Neural progenitor cell (in vitro differentiated cells): ENCODE measurements at regions not wholly inside any gene's neighbourhood (a gene's known extent, or its start where the extent isn't known, plus 50 kb on each side); places are given as distances from the start of the nearest gene placed in this dataset.

Source experiments
- DNase-seq: peaks from one replicate; pipeline ENCODE4 v3.0.0-alpha.2; 2016; ENCODE audit warnings: low spot score
- H2AFZ ChIP-seq: fragments of 200-600 bp; sonication (generic); replicated peaks from 2 replicates; pipeline ENCODE4 v1.6.1; 2016; ENCODE audit warnings: antibody characterized with exemption
- H3F3A ChIP-seq: fragments of 200-600 bp; sonication (generic); 2 replicates; pipeline ENCODE4 v1.6.1; 2016; ENCODE audit warnings: antibody characterized with exemption, low read depth
- H3K27ac ChIP-seq: fragments of 200-600 bp; sonication (generic); 2 replicates; pipeline ENCODE4 v1.5.1; 2016; ENCODE audit warnings: mild to moderate bottlenecking
- H3K27me3 ChIP-seq: fragments of 200-600 bp; sonication (generic); 2 replicates; pipeline ENCODE4 v1.6.1; 2016; ENCODE audit warnings: mild to moderate bottlenecking, moderate library complexity
- H3K36me3 ChIP-seq: fragments of 200-600 bp; sonication (generic); 2 replicates; pipeline ENCODE4 v1.5.1; 2016
- H3K4me1 ChIP-seq: fragments of 200-600 bp; sonication (generic); 2 replicates; pipeline ENCODE4 v1.6.1; 2016; ENCODE audit warnings: mixed run types
- H3K4me2 ChIP-seq: fragments of 200-600 bp; sonication (generic); 2 replicates; pipeline ENCODE4 v1.6.1; 2016
- H3K4me3 ChIP-seq: fragments of 200-600 bp; sonication (generic); 2 replicates; pipeline ENCODE4 v1.5.1; 2016
- H3K79me2 ChIP-seq: fragments of 200-600 bp; sonication (generic); 2 replicates; pipeline ENCODE4 v1.6.1; 2016; ENCODE audit warnings: low read depth
- H3K9ac ChIP-seq: fragments of 200-600 bp; sonication (generic); 2 replicates; pipeline ENCODE4 v1.6.1; 2016
- H3K9me3 ChIP-seq: fragments of 200-600 bp; sonication (generic); 2 replicates; pipeline ENCODE4 v1.5.1; 2016; ENCODE audit warnings: low read depth
- H4K20me1 ChIP-seq: fragments of 200-600 bp; sonication (generic); 2 replicates; pipeline ENCODE4 v1.6.1; 2016; ENCODE audit warnings: low read depth
- H3K27ac Mint-ChIP-seq: 3 replicates; pipeline ENCODE4 v1.8.0; 2021; ENCODE audit warnings: mixed read lengths
- H3K27me3 Mint-ChIP-seq: 2 replicates; pipeline ENCODE4 v1.8.0; 2022; ENCODE audit warnings: low read depth, mild to moderate bottlenecking, inconsistent platforms, moderate library complexity, mixed read lengths; ENCODE audit not compliant: insufficient read depth
- H3K36me3 Mint-ChIP-seq: 3 replicates; pipeline ENCODE4 v1.8.0; 2021; ENCODE audit warnings: mixed read lengths
- H3K4me1 Mint-ChIP-seq: 3 replicates; pipeline ENCODE4 v1.8.0; 2021; ENCODE audit warnings: mixed read lengths
- H3K4me3 Mint-ChIP-seq: 3 replicates; pipeline ENCODE4 v1.8.0; 2021; ENCODE audit warnings: mild to moderate bottlenecking, moderate library complexity, mixed read lengths
- H3K9me3 Mint-ChIP-seq: 3 replicates; pipeline ENCODE4 v1.8.0; 2020; ENCODE audit warnings: mixed read lengths
- EZH2 ChIP-seq: fragments of 200-600 bp; sonication (generic); IDR thresholded peaks from 2 replicates; pipeline ENCODE4 v1.6.1; 2017; ENCODE audit warnings: antibody characterized with exemption, mild to moderate bottlenecking, moderate library complexity
- EZH2phosphoT487 ChIP-seq: fragments of 200-600 bp; sonication (generic); IDR thresholded peaks from 2 replicates; pipeline ENCODE4 v1.6.1; 2017; ENCODE audit warnings: antibody characterized with exemption
- TF ChIP-seq, protein P1 (sequence below): fragments of 200-600 bp; sonication (generic); IDR thresholded peaks from 2 replicates; pipeline ENCODE4 v1.5.1; 2017; ENCODE audit warnings: antibody characterized with exemption, mild to moderate bottlenecking

GRCh38 chr4:123520325-123520724 lies 123.7 kb downstream of the SPRY1 start:
- H4K20me1 ChIP-seq, result no peaks in the 10 kb centered on the region
- no peaks in the 10 kb centered on the region for H3K27me3 ChIP-seq
- no peak for TF ChIP-seq EZH2
- TF ChIP-seq, protein P1, sequence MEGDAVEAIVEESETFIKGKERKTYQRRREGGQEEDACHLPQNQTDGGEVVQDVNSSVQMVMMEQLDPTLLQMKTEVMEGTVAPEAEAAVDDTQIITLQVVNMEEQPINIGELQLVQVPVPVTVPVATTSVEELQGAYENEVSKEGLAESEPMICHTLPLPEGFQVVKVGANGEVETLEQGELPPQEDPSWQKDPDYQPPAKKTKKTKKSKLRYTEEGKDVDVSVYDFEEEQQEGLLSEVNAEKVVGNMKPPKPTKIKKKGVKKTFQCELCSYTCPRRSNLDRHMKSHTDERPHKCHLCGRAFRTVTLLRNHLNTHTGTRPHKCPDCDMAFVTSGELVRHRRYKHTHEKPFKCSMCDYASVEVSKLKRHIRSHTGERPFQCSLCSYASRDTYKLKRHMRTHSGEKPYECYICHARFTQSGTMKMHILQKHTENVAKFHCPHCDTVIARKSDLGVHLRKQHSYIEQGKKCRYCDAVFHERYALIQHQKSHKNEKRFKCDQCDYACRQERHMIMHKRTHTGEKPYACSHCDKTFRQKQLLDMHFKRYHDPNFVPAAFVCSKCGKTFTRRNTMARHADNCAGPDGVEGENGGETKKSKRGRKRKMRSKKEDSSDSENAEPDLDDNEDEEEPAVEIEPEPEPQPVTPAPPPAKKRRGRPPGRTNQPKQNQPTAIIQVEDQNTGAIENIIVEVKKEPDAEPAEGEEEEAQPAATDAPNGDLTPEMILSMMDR, result no peak
- TF ChIP-seq EZH2phosphoT487, result no peak
- H3K27ac Mint-ChIP-seq, result no peak overlapping the region
- H3K36me3 Mint-ChIP-seq, result peaks cover 5% of the 10 kb centered on the region
- no peak for DNase-seq
- H3K4me3 ChIP-seq, result no peak overlapping the region
- H3K4me3 Mint-ChIP-seq, result no peak overlapping the region
- peaks cover 4% of the 10 kb centered on the region for H3K27me3 Mint-ChIP-seq
- H3K4me2 ChIP-seq, result no peak overlapping the region
- no peaks in the 10 kb centered on the region for H3K79me2 ChIP-seq
- H3K36me3 ChIP-seq, result no peaks in the 10 kb centered on the region
- no peaks in the 10 kb centered on the region for H3F3A ChIP-seq
- peaks cover 9% of the 10 kb centered on the region for H3K4me1 ChIP-seq
- H2AFZ ChIP-seq, result peak overlapping the region; percentile 29
- H3K9me3 ChIP-seq, result no peaks in the 10 kb centered on the region
- H3K9ac ChIP-seq, result no peak overlapping the region
- H3K4me1 Mint-ChIP-seq, result peaks cover 24% of the 10 kb centered on the region
- peaks cover 3% of the 10 kb centered on the region for H3K9me3 Mint-ChIP-seq
- no peak overlapping the region for H3K27ac ChIP-seq

- Mint-ChIP-seq H3K27ac (no peak overlapping the region), H3K4me3 (no peak overlapping the region), H3K27me3 (peaks cover 4% of the 10 kb centered on the region), H3K36me3 (peaks cover 3% of the 10 kb centered on the region), H3K4me1 (peaks cover 22% of the 10 kb centered on the region), H3K9me3 (peaks cover 6% of the 10 kb centered on the region)
- Histone ChIP-seq H3K36me3 (no peaks in the 10 kb centered on the region), H3K27me3 (no peaks in the 10 kb centered on the region), H3K4me1 (peaks cover 8% of the 10 kb centered on the region), H3K4me3 (no peak overlapping the region), H3F3A (no peaks in the 10 kb centered on the region), H3K4me2 (no peak overlapping the region), H3K79me2 (no peaks in the 10 kb centered on the region), H2AFZ (no peak overlapping the region), H3K9ac (no peak overlapping the region), H3K9me3 (no peaks in the 10 kb centered on the region), H3K27ac (no peak overlapping the region), H4K20me1 (no peaks in the 10 kb centered on the region)
- no peak for DNase-seq
- TF ChIP-seq, protein P1, result no peak
- TF ChIP-seq EZH2phosphoT487 (no peak), EZH2 (no peak)
Observed at GRCh38 chr4:123522081-123522480, 125.5 kb downstream of the SPRY1 start.

GRCh38 chr4:123522646-123523045 lies 126.1 kb downstream of the SPRY1 start:
- Mint-ChIP-seq H3K4me3 (no peak overlapping the region), H3K27me3 (peaks cover 4% of the 10 kb centered on the region), H3K9me3 (peaks cover 8% of the 10 kb centered on the region), H3K36me3 (peaks cover 3% of the 10 kb centered on the region), H3K4me1 (peaks cover 21% of the 10 kb centered on the region), H3K27ac (no peak overlapping the region)
- Histone ChIP-seq H4K20me1 (no peaks in the 10 kb centered on the region), H3K9me3 (no peaks in the 10 kb centered on the region), H3K4me2 (no peak overlapping the region), H3K27ac (no peak overlapping the region), H3K36me3 (no peaks in the 10 kb centered on the region), H3F3A (no peaks in the 10 kb centered on the region), H3K79me2 (no peaks in the 10 kb centered on the region), H2AFZ (no peak overlapping the region), H3K9ac (no peak overlapping the region), H3K4me3 (no peak overlapping the region), H3K27me3 (no peaks in the 10 kb centered on the region), H3K4me1 (peaks cover 6% of the 10 kb centered on the region)
- TF ChIP-seq, protein P1, result no peak
- TF ChIP-seq EZH2phosphoT487 (no peak), EZH2 (no peak)
- DNase-seq, result no peak
